ENCODE measurements at regions not wholly inside any gene's neighbourhood (a gene's known extent, or its start where the extent isn't known, plus 50 kb on each side); places are given as distances from the start of the nearest gene placed in this dataset.
A peak's percentile ranks its signal among the peaks of the same experiment; 100 is the strongest.

DNA sequence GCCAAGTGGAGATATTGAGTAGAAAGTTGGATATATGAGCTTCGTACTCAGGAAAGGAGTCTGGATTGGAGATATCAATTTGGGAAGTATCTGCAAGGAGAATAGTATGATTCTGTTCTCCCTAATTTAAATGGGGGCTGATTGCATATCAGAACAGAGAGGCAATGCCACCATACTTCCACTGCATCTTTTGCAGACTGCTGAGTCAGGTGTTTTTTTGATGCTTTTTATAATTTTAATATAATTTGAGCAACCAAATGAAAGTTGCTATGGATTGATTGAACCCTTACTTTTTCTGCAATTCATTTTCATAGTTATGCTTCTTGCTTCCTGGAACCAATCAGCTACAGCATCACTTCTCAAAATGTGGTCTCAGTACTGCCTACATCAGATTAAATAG lies 590.3 kb downstream of the USP25 start:
- no peak overlapping the region for H3K4me3 ChIP-seq (ENCODE audit: control insufficient read depth, low read depth, low read length)
- DNase-seq (ENCODE audit: low read depth), result no peak
- TF ChIP-seq, protein P1, sequence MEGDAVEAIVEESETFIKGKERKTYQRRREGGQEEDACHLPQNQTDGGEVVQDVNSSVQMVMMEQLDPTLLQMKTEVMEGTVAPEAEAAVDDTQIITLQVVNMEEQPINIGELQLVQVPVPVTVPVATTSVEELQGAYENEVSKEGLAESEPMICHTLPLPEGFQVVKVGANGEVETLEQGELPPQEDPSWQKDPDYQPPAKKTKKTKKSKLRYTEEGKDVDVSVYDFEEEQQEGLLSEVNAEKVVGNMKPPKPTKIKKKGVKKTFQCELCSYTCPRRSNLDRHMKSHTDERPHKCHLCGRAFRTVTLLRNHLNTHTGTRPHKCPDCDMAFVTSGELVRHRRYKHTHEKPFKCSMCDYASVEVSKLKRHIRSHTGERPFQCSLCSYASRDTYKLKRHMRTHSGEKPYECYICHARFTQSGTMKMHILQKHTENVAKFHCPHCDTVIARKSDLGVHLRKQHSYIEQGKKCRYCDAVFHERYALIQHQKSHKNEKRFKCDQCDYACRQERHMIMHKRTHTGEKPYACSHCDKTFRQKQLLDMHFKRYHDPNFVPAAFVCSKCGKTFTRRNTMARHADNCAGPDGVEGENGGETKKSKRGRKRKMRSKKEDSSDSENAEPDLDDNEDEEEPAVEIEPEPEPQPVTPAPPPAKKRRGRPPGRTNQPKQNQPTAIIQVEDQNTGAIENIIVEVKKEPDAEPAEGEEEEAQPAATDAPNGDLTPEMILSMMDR (conservative IDR thresholded peaks at IDR 0.05; ENCODE audit: control insufficient read depth, insufficient read depth, low read depth, low read length), result no peak

DNA sequence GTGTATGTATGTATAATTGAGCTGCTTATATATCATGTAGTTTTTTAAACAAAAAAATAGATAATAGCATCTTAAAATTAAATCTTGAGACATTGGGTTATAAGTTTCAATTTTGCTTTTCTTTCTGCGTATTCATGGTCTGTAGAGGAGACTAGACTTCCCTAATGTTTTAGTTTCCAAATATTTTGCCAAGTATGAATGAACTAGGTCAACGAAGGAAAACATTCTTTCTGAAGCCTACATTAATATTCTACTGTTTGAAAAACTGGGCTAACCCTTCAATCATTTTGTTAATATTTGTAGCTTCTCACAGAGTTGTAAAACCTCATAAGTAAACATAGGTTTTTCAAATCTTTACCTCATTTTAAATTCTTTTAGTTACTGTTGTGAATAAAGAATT lies 592.7 kb downstream of the USP25 start:
- TF ChIP-seq, protein P1 (conservative IDR thresholded peaks at IDR 0.05; ENCODE audit: control insufficient read depth, insufficient read depth, low read depth, low read length), result no peak
- DNase-seq (ENCODE audit: low read depth), result no peak
- no peak overlapping the region for H3K4me3 ChIP-seq (ENCODE audit: control insufficient read depth, low read depth, low read length)

DNA sequence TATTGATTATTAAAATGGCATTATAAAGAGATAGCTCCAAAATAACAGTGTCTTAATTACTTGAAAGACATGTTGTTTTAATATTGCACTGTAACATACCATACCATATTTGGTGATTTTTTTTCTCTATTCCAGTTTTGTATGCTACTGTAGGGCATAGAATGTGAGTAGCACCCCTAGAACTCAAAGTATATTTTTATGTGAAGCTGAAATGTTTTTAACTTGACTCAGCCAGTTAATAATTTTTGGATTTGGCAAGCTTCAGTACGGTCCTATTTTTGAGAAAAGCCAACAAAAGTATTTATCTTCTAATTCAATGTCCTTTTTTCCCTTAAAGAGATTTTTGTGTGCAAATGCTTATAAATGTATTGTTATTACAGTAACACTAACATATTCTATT lies 593.8 kb downstream of the USP25 start:
- TF ChIP-seq, protein P1 (conservative IDR thresholded peaks at IDR 0.05; ENCODE audit: control insufficient read depth, insufficient read depth, low read depth, low read length), result no peak
- DNase-seq (ENCODE audit: low read depth), result peak; percentile 38
- no peak overlapping the region for H3K4me3 ChIP-seq (ENCODE audit: control insufficient read depth, low read depth, low read length)

DNA sequence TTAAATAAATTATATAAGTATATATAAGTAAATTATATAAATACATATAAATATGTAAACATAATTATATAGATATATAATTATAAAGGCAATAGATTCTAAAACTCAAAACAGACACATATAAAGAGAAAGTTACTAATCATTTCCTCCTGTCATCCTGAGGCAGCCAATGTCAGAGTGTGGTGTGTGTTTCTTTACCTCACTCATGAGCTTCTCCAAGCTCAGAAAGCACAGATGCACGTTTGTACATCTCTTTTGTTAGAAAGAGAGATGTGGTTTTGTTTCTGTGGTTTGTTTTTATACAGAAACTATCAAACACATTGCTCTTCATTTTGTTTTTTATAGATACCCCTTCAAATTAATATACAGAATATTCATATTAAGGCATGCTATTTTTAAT lies 594.8 kb downstream of the USP25 start:
- peak; percentile 41 for DNase-seq (ENCODE audit: low read depth)
- no peak overlapping the region for H3K4me3 ChIP-seq (ENCODE audit: control insufficient read depth, low read depth, low read length)
- TF ChIP-seq, protein P1 (conservative IDR thresholded peaks at IDR 0.05; ENCODE audit: control insufficient read depth, insufficient read depth, low read depth, low read length), result no peak

DNA sequence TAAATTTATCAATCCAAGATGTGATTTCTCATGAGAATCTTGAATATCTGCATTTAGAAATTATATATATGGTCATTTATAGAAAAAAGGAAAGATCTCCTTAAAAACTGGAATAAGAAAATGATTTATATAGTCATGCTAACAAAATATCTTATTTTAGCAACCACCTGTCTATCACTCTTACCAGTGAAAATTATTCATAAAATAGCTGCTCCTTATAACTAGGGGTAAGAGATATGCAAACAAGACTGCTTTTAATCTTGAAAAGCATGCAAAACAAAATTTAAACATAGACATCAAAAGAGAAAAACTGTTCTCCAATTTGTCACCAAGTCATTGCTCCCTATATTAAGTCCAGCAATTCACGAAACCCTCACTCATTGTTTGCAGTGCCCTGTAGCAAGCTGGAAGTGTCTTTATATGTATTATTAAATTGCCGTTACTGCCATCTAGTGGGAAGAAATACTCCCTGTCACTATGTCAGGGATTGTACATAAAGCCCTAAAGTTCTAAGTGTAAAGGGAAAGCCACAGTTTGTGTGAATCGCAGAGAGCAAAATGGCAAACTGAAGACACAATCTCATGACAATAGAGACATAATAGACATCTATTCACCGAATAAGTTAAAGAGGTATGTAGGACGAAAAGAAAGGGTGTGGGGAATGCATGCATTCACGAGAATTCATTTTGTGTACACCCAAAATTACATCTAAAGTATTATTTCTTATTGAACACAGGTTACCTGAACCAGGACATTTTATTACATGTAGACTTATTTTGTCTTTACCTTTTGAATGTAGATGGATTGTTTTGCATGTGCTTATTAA lies 600.5 kb downstream of the USP25 start:
- DNase-seq (ENCODE audit: low read depth), result peak; percentile 89

DNA sequence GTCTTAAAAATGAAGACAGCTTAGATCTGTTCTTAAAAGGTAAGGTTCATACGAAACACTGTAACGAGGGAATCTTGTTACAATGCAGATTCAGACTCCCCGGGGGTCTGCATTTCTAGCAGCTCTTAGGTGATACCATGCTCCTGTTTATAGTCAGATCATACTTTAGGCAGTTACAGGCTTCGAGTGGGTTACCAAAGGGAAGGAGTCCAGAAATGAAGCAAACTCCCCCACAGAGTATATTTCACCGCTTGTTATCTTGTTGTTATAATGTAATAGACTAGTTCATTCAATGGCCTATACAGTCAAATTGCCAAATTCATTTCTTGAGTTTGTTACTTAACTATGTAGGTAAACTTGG lies 601.1 kb downstream of the USP25 start:
- no peak overlapping the region for H3K4me3 ChIP-seq (ENCODE audit: control insufficient read depth, low read depth, low read length)
- TF ChIP-seq, protein P1 (conservative IDR thresholded peaks at IDR 0.05; ENCODE audit: control insufficient read depth, insufficient read depth, low read depth, low read length), result no peak
- DNase-seq (ENCODE audit: low read depth), result no peak

More for the DNA sequence above, 600.5 kb downstream of the USP25 start:
- H3K4me3 ChIP-seq (ENCODE audit: control insufficient read depth, low read depth, low read length), result no peak overlapping the region
- TF ChIP-seq, protein P1 (conservative IDR thresholded peaks at IDR 0.05; ENCODE audit: control insufficient read depth, insufficient read depth, low read depth, low read length), result peak; percentile 77

All from fibroblast of mammary gland (primary cell).